HG02678 (cell line): ENCODE measurements at regions not wholly inside any gene's neighbourhood (a gene's known extent, or its start where the extent isn't known, plus 50 kb on each side); places are given as distances from the start of the nearest gene placed in this dataset.
"Not testable (repeated sequence)": the region's sequence is repeated elsewhere in the genome, so short reads cannot be mapped to it uniquely, and the experiment has no call there.

Source experiments
- ATAC-seq: cut with Tn5 transposase; IDR thresholded peaks from one replicate; pipeline ENCODE4 v1.9.1; 2021; ENCODE audit warnings: mild to moderate bottlenecking, moderate library complexity; ENCODE audit not compliant: unreplicated experiment

GRCh38 chr3:81997390-81997789 is 235.9 kb upstream of the GBE1 start:
- no peak for ATAC-seq

- ATAC-seq: no peak
Measured at GRCh38 chr3:81995329-81995728, 233.9 kb upstream of the GBE1 start.

- ATAC-seq: no peak
Measured at GRCh38 chr3:81989758-81990157, 228.3 kb upstream of the GBE1 start.

- no peak for ATAC-seq
Measured at GRCh38 chr3:81989274-81989673, 227.8 kb upstream of the GBE1 start.

- not testable (repeated sequence) for ATAC-seq
Measured at GRCh38 chr3:81987412-81987811, 226.0 kb upstream of the GBE1 start.

GRCh38 chr3:81985996-81986723 is 224.7 kb upstream of the GBE1 start:
- no peak for ATAC-seq

- no peak for ATAC-seq
Measured at GRCh38 chr3:81983382-81983781, 221.9 kb upstream of the GBE1 start.

GRCh38 chr3:81980596-81981494 is 219.4 kb upstream of the GBE1 start:
- no peak for ATAC-seq

- no peak for ATAC-seq
Measured at GRCh38 chr3:81974751-81975150, 213.3 kb upstream of the GBE1 start.

GRCh38 chr3:81968658-81969057 is 207.2 kb upstream of the GBE1 start:
- no peak for ATAC-seq

- no peak for ATAC-seq
Measured at GRCh38 chr3:81967393-81967792, 205.9 kb upstream of the GBE1 start.

- ATAC-seq: no peak
Measured at GRCh38 chr3:81965696-81966095, 204.3 kb upstream of the GBE1 start.

GRCh38 chr3:81962396-81962795 is 201.0 kb upstream of the GBE1 start:
- no peak for ATAC-seq

- no peak for ATAC-seq
Measured at GRCh38 chr3:81958972-81959640, 197.7 kb upstream of the GBE1 start.

- ATAC-seq: no peak
Measured at GRCh38 chr3:81955878-81956277, 194.4 kb upstream of the GBE1 start.

- no peak for ATAC-seq
Measured at GRCh38 chr3:81953111-81953510, 191.7 kb upstream of the GBE1 start.

GRCh38 chr3:81952141-81952540 is 190.7 kb upstream of the GBE1 start:
- no peak for ATAC-seq

GRCh38 chr3:81951636-81952035 is 190.2 kb upstream of the GBE1 start:
- no peak for ATAC-seq

GRCh38 chr3:81951106-81951505 is 189.7 kb upstream of the GBE1 start:
- ATAC-seq: no peak

- no peak for ATAC-seq
Measured at GRCh38 chr3:81947359-81947758, 185.9 kb upstream of the GBE1 start.

- no peak for ATAC-seq
Measured at GRCh38 chr3:81938681-81939080, 177.2 kb upstream of the GBE1 start.

GRCh38 chr3:81936817-81937216 is 175.4 kb upstream of the GBE1 start:
- ATAC-seq: no peak
